ENCODE measurements at regions not wholly inside any gene's neighbourhood (a gene's known extent, or its start where the extent isn't known, plus 50 kb on each side); places are given as distances from the start of the nearest gene placed in this dataset.

GRCh38 chr13:104843401-104843800, 1692.1 kb downstream of the EFNB2 start:
- H3K9me3 ChIP-seq (ENCODE audit: severe bottlenecking): no peaks in the 10 kb centered on the region
- no peaks in the 10 kb centered on the region for H3K36me3 ChIP-seq (ENCODE audit: low read depth)

GRCh38 chr13:104841110-104841509, 1694.4 kb downstream of the EFNB2 start:
- ATAC-seq (ENCODE audit: low read depth) (no peak), DNase-seq (ENCODE audit: low spot score) (no peak)
- Histone ChIP-seq H3K36me3 (ENCODE audit: low read depth) (no peaks in the 10 kb centered on the region), H3K27ac (ENCODE audit: poor library complexity, severe bottlenecking) (no peak overlapping the region), H3K4me1 (ENCODE audit: insufficient read depth, poor library complexity, severe bottlenecking) (no peaks in the 10 kb centered on the region), H3K27me3 (ENCODE audit: insufficient read depth, poor library complexity, severe bottlenecking) (no peaks in the 10 kb centered on the region), H3K4me3 (ENCODE audit: severe bottlenecking) (no peak overlapping the region), H3K9me3 (ENCODE audit: severe bottlenecking) (no peaks in the 10 kb centered on the region)
- no peak for TF ChIP-seq CTCF (IDR thresholded peaks at IDR 0.05; ENCODE audit: poor library complexity, severe bottlenecking)

More at GRCh38 chr13:104843401-104843800, 1692.1 kb downstream of the EFNB2 start:
- no peak for TF ChIP-seq CTCF (IDR thresholded peaks at IDR 0.05; ENCODE audit: poor library complexity, severe bottlenecking)
- no peak for ATAC-seq (ENCODE audit: low read depth)
- no peak for DNase-seq (ENCODE audit: low spot score)
- no peak overlapping the region for H3K27ac ChIP-seq (ENCODE audit: poor library complexity, severe bottlenecking)
- H3K27me3 ChIP-seq (ENCODE audit: insufficient read depth, poor library complexity, severe bottlenecking): no peaks in the 10 kb centered on the region
- no peak overlapping the region for H3K4me3 ChIP-seq (ENCODE audit: severe bottlenecking)
- H3K4me1 ChIP-seq (ENCODE audit: insufficient read depth, poor library complexity, severe bottlenecking): no peaks in the 10 kb centered on the region

GRCh38 chr13:104837756-104838155, 1697.7 kb downstream of the EFNB2 start:
- TF ChIP-seq CTCF (IDR thresholded peaks at IDR 0.05; ENCODE audit: poor library complexity, severe bottlenecking): no peak
- H3K36me3 ChIP-seq (ENCODE audit: low read depth): no peaks in the 10 kb centered on the region
- H3K27me3 ChIP-seq (ENCODE audit: insufficient read depth, poor library complexity, severe bottlenecking): no peaks in the 10 kb centered on the region
- H3K27ac ChIP-seq (ENCODE audit: poor library complexity, severe bottlenecking): no peak overlapping the region
- no peaks in the 10 kb centered on the region for H3K4me1 ChIP-seq (ENCODE audit: insufficient read depth, poor library complexity, severe bottlenecking)
- DNase-seq (ENCODE audit: low spot score): no peak
- no peak overlapping the region for H3K4me3 ChIP-seq (ENCODE audit: severe bottlenecking)
- ATAC-seq (ENCODE audit: low read depth): peak; percentile 27; the same call in 1 of the 3 replicates
- no peaks in the 10 kb centered on the region for H3K9me3 ChIP-seq (ENCODE audit: severe bottlenecking)

GRCh38 chr13:104833221-104833620, 1702.2 kb downstream of the EFNB2 start:
- Histone ChIP-seq H3K4me3 (ENCODE audit: severe bottlenecking) (no peak overlapping the region), H3K27ac (ENCODE audit: poor library complexity, severe bottlenecking) (no peak overlapping the region), H3K36me3 (ENCODE audit: low read depth) (no peaks in the 10 kb centered on the region), H3K27me3 (ENCODE audit: insufficient read depth, poor library complexity, severe bottlenecking) (no peaks in the 10 kb centered on the region), H3K9me3 (ENCODE audit: severe bottlenecking) (no peaks in the 10 kb centered on the region), H3K4me1 (ENCODE audit: insufficient read depth, poor library complexity, severe bottlenecking) (no peaks in the 10 kb centered on the region)
- TF ChIP-seq CTCF (IDR thresholded peaks at IDR 0.05; ENCODE audit: poor library complexity, severe bottlenecking): no peak
- no peak for ATAC-seq (ENCODE audit: low read depth)
- no peak for DNase-seq (ENCODE audit: low spot score)

- ATAC-seq (ENCODE audit: low read depth): no peak
Measured at GRCh38 chr13:104832231-104832630, 1703.2 kb downstream of the EFNB2 start.

More at GRCh38 chr13:104832231-104832630, 1703.2 kb downstream of the EFNB2 start:
- no peak for DNase-seq (ENCODE audit: low spot score)
- Histone ChIP-seq H3K9me3 (ENCODE audit: severe bottlenecking) (no peaks in the 10 kb centered on the region), H3K27me3 (ENCODE audit: insufficient read depth, poor library complexity, severe bottlenecking) (no peaks in the 10 kb centered on the region), H3K4me3 (ENCODE audit: severe bottlenecking) (no peak overlapping the region), H3K36me3 (ENCODE audit: low read depth) (no peaks in the 10 kb centered on the region), H3K27ac (ENCODE audit: poor library complexity, severe bottlenecking) (no peak overlapping the region), H3K4me1 (ENCODE audit: insufficient read depth, poor library complexity, severe bottlenecking) (no peaks in the 10 kb centered on the region)
- no peak for TF ChIP-seq CTCF (IDR thresholded peaks at IDR 0.05; ENCODE audit: poor library complexity, severe bottlenecking)

All from RWPE2 (cell line).